HEK293T (cell line): ENCODE measurements at regions not wholly inside any gene's neighbourhood (a gene's known extent, or its start where the extent isn't known, plus 50 kb on each side); places are given as distances from the start of the nearest gene placed in this dataset.
"Not testable (repeated sequence)": the region's sequence is repeated elsewhere in the genome, so short reads cannot be mapped to it uniquely, and the experiment has no call there.

Source experiments
- ELF4 ChIP-seq: fragments of 450-650 bp; IDR thresholded peaks from 2 replicates; pipeline ENCODE4 v1.6.1; 2017; ENCODE audit warnings: antibody characterized with exemption
- FOXM1 ChIP-seq: fragments of 450-650 bp; IDR thresholded peaks from 2 replicates; pipeline ENCODE4 v1.6.1; 2017; ENCODE audit warnings: mild to moderate bottlenecking, borderline replicate concordance
- HDGF ChIP-seq: fragments of 450-650 bp; IDR thresholded peaks from 2 replicates; pipeline ENCODE4 v1.6.1; 2017; ENCODE audit warnings: antibody characterized with exemption, borderline replicate concordance
- PKNOX1 ChIP-seq: fragments of 450-650 bp; IDR thresholded peaks from 2 replicates; pipeline ENCODE4 v1.6.1; 2016
- SP1 ChIP-seq: fragments of 450-650 bp; IDR thresholded peaks from 2 replicates; pipeline ENCODE4 v1.6.1; 2017

- TF ChIP-seq FOXM1, ELF4, PKNOX1, SP1, HDGF: not testable (repeated sequence)
Observed at GRCh38 chr1:174093789-174094188, 65.5 kb upstream of the RABGAP1L start.
